A673 (cell line): ENCODE measurements at regions not wholly inside any gene's neighbourhood (a gene's known extent, or its start where the extent isn't known, plus 50 kb on each side); places are given as distances from the start of the nearest gene placed in this dataset.

Experiments
- BruUV-seq: library from RNA; stranded (reverse); fragments of 400-500 nt; replicated peaks from 2 replicates; lab custom pipeline; 2021; lab: Mats Ljungman, UMichigan
- CTCF ChIA-PET: fragments of 300-600 bp; sonication (Branson Sonifier 250); formaldehyde crosslinking; loops from one replicate; lab custom pipeline; 2022; ENCODE audit warnings: antibody characterized with exemption; lab: Charles Lee
- POLR2A ChIA-PET: fragments of 300-600 bp; sonication (Branson Sonifier 250); formaldehyde crosslinking; loops from one replicate; lab custom pipeline; 2022; ENCODE audit warnings: antibody characterized with exemption; ENCODE audit not compliant: low non-redundant PET; lab: Charles Lee
- DNase-seq: peaks from one replicate; pipeline ENCODE4 v3.0.0-alpha.2; 2015; ENCODE audit warnings: low spot score
- H3K27ac ChIP-seq: fragments of 200-600 bp; sonication (generic); 2 replicates; pipeline ENCODE4 v1.5.1; 2016; ENCODE audit warnings: mixed run types, low read depth, mild to moderate bottlenecking, mixed read lengths, antibody characterized with exemption, low read length; ENCODE audit not compliant: poor library complexity, severe bottlenecking
- H3K27me3 ChIP-seq: fragments of 200-600 bp; sonication (generic); replicated peaks from 2 replicates; pipeline ENCODE4 v1.6.1; 2017; ENCODE audit warnings: mixed run types, low read depth, mild to moderate bottlenecking, mixed read lengths, antibody characterized with exemption, low read length; ENCODE audit not compliant: insufficient read depth, poor library complexity
- H3K36me3 ChIP-seq: fragments of 200-600 bp; sonication (generic); 2 replicates; pipeline ENCODE4 v1.6.1; 2016; ENCODE audit warnings: mixed run types, mild to moderate bottlenecking, mixed read lengths, antibody characterized with exemption, low read length; ENCODE audit not compliant: insufficient read depth, poor library complexity, severe bottlenecking
- H3K4me1 ChIP-seq: fragments of 200-600 bp; sonication (generic); 2 replicates; pipeline ENCODE4 v1.6.1; 2017; ENCODE audit warnings: mixed run types, mild to moderate bottlenecking, mixed read lengths, antibody characterized with exemption, low read length; ENCODE audit not compliant: insufficient read depth, poor library complexity, severe bottlenecking
- H3K4me3 ChIP-seq: fragments of 200-600 bp; sonication (generic); 2 replicates; pipeline ENCODE4 v1.5.1; 2016; ENCODE audit warnings: low read depth, mixed run types, mild to moderate bottlenecking, mixed read lengths, low read length; ENCODE audit not compliant: poor library complexity, severe bottlenecking
- H3K9me3 ChIP-seq: fragments of 200-600 bp; sonication (generic); 2 replicates; pipeline ENCODE4 v1.6.1; 2016; ENCODE audit warnings: mixed run types, low read depth, mild to moderate bottlenecking, mixed read lengths, antibody characterized with exemption, low read length; ENCODE audit not compliant: poor library complexity, severe bottlenecking
- EZH2 ChIP-seq: fragments of 200-600 bp; sonication (generic); IDR thresholded peaks from 2 replicates; pipeline ENCODE4 v1.6.1; 2017; ENCODE audit warnings: borderline replicate concordance, low read depth, mild to moderate bottlenecking, mixed read lengths, antibody characterized with exemption, low read length; ENCODE audit not compliant: poor library complexity, severe bottlenecking
- intact Hi-C: fragments of 100-400 bp; cut with micrococcal nuclease; formaldehyde crosslinking; loops from one replicate; pipeline ENCODE4 v1.10.0; 2022; ENCODE audit not compliant: unreplicated experiment
- TF ChIP-seq, protein P1 (sequence below): fragments of 300-800, 200-600 bp; sonication (generic); conservative IDR thresholded peaks from 2 replicates; pipeline ENCODE4 v1.5.1; 2017; ENCODE audit warnings: low read depth, mild to moderate bottlenecking, antibody characterized with exemption, low read length, moderate library complexity, mixed read lengths

DNA sequence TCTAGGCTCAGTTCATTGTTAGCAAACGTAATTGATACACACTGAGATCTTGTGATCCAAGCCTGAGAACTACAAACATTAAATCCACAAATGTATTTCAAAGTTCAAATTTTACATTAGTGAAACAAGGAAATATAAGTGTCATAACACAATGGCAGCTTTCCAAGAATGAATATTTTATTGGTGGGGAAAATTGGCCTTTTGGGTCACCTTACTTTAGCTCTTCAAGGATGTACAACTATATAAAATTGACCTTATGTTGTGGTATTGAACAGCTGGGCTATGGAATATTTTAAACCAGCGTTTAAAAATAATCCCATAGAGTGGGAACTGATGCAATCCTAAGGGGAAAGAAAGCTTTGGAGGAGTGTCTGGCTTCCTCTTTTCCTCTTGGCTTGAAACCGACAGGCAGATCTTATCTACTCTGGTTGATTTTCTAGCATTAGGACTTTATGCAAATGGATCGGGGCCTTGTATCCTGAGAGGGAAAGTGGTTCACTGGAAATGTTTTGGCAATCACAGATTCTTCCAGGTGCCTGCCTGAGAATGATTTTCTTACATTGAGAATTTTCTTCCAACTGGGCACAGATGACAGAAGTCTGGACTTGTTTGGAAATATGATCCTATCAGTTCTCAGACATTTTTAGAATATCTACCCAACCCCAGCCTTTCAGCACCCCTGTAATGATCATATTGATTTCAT lies 184.8 kb upstream of the ECI2 start:
- BruUV-seq: no TSS peak
- TF ChIP-seq, protein P1, sequence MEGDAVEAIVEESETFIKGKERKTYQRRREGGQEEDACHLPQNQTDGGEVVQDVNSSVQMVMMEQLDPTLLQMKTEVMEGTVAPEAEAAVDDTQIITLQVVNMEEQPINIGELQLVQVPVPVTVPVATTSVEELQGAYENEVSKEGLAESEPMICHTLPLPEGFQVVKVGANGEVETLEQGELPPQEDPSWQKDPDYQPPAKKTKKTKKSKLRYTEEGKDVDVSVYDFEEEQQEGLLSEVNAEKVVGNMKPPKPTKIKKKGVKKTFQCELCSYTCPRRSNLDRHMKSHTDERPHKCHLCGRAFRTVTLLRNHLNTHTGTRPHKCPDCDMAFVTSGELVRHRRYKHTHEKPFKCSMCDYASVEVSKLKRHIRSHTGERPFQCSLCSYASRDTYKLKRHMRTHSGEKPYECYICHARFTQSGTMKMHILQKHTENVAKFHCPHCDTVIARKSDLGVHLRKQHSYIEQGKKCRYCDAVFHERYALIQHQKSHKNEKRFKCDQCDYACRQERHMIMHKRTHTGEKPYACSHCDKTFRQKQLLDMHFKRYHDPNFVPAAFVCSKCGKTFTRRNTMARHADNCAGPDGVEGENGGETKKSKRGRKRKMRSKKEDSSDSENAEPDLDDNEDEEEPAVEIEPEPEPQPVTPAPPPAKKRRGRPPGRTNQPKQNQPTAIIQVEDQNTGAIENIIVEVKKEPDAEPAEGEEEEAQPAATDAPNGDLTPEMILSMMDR: no peak
- TF ChIP-seq EZH2: no peak
- H3K4me1 ChIP-seq: peaks cover 66% of the 10 kb centered on the region
- no peaks in the 10 kb centered on the region for H3K9me3 ChIP-seq
- H3K4me3 ChIP-seq: no peak overlapping the region
- DNase-seq: peak; percentile 83
- no peaks in the 10 kb centered on the region for H3K36me3 ChIP-seq
- intact Hi-C loops: no loop called here
- POLR2A ChIA-PET: no interaction called here
- H3K27me3 ChIP-seq: no peaks in the 10 kb centered on the region
- peak overlapping the region; percentile 70 for H3K27ac ChIP-seq
- CTCF ChIA-PET: interaction anchor here (1.1 kb wide), 1 partner anchor 11 kb away, joined by 5 read pairs; no protein-coding TSS in a partner anchor

DNA sequence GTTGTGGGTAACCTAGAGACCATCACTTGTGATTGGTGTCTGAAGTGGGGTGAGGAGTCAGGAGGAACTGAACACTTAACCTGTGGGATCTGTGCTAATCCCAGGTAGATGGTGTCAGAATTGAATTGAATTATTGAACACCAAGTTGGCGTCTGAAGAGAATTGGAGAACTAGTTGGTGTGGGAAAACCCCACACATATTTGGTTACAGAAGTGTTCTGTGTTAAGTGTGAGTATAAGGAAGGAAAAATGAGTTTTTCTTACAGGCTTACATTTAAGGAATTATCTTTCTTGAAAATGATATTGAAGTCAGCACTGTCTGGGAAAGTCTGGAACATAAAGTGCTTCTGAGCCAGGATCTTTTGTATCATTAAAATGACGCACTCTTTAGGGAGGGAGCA lies 182.9 kb upstream of the ECI2 start:
- no peak for DNase-seq
- Histone ChIP-seq H3K9me3 (no peaks in the 10 kb centered on the region), H3K4me3 (no peak overlapping the region), H3K27ac (no peak overlapping the region), H3K4me1 (peaks cover 65% of the 10 kb centered on the region), H3K36me3 (no peaks in the 10 kb centered on the region), H3K27me3 (no peaks in the 10 kb centered on the region)
- ChIA-PET POLR2A (no interaction called here), CTCF (no interaction called here)
- TF ChIP-seq, protein P1: no peak
- TF ChIP-seq EZH2: no peak
- BruUV-seq: no TSS peak
- intact Hi-C loops: no loop called here

DNA sequence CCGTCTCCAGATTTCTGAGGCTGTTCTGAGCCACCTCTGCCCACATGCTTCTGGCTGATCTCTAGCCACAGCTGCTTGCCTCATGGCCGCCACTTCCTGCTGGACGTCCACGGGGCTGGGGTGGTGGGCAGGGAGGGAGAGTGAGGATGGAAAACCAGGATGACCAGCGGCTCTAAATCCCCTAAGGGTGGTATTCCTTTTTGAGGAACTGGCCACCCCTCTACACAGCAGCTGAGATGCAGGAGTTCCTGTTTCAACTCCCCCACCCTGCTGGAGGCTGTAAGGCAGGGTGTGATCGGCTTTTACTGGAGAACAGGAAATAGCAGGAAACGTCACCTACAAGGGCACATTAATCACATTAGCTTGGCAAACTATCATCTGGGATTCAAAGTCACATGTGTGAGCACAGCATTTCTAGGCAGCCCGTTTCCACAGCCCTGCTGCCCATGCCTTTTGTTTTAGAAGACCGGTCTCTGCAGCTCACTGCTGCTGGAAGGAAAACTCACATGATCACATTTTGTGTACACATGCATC lies 181.6 kb upstream of the ECI2 start:
- TF ChIP-seq, protein P1: no peak
- no peak for TF ChIP-seq EZH2
- no peaks in the 10 kb centered on the region for H3K36me3 ChIP-seq
- intact Hi-C loops: no loop called here
- H3K27ac ChIP-seq: peak overlapping the region; percentile 73
- no TSS peak for BruUV-seq
- peaks cover 55% of the 10 kb centered on the region for H3K4me1 ChIP-seq
- POLR2A ChIA-PET: no interaction called here
- peak; percentile 91 for DNase-seq
- no peaks in the 10 kb centered on the region for H3K27me3 ChIP-seq
- H3K9me3 ChIP-seq: peaks cover 8% of the 10 kb centered on the region
- no peak overlapping the region for H3K4me3 ChIP-seq
- CTCF ChIA-PET: no interaction called here
